OCI-LY3 (cell line): ENCODE measurements at regions not wholly inside any gene's neighbourhood (a gene's known extent, or its start where the extent isn't known, plus 50 kb on each side); places are given as distances from the start of the nearest gene placed in this dataset.

Experiments used
- CTCF ChIP-seq: fragments of 200-600, 300-600 bp; sonication (generic); IDR thresholded peaks from 2 replicates; pipeline ENCODE4 v1.5.1; 2014; ENCODE audit warnings: antibody characterized with exemption, low read length, low read depth
- EZH2phosphoT487 ChIP-seq: fragments of 200-600 bp; shearing (Covaris generic); IDR thresholded peaks from 2 replicates; pipeline ENCODE4 v1.6.1; 2018; ENCODE audit warnings: antibody characterized with exemption, mixed run types, low read depth

- TF ChIP-seq CTCF (no peak), EZH2phosphoT487 (no peak)
Measured at GRCh38 chr3:72155391-72156064, 370.6 kb upstream of the PROK2 start.
